Pancreas (tissue), 10 donors: ENCODE measurements at regions not wholly inside any gene's neighbourhood (a gene's known extent, or its start where the extent isn't known, plus 50 kb on each side); places are given as distances from the start of the nearest gene placed in this dataset.

Source experiments
- ATAC-seq, 4 donors: fragments of 200-7000 bp; cut with Tn5 transposase; one replicate each; pipeline versions ENCODE4 v1.8.0 to v1.9.1; 2020; ENCODE audit warnings: mild to moderate bottlenecking in 4 of 4, moderate library complexity in 4 of 4
- DNase-seq, 6 donors: peaks; one replicate each; pipeline ENCODE4 v3.0.0-alpha.2; 2020
- FAIRE-seq: peaks from 2 replicates; lab custom pipeline; 2012; peaks lifted over from hg19 to GRCh38; lab: Jason Lieb, UNC
- H3K27ac ChIP-seq, 4 donors: fragments of 200-600 bp; sonication (generic); 1 replicate in 3 of 4; 2 replicates in 1 of 4; pipeline versions ENCODE4 v1.5.0 to v1.8.0; 2020
- H3K27me3 ChIP-seq, 4 donors: fragments of 200-600 bp; one replicate each; pipeline ENCODE4 v1.8.0; 2021
- H3K36me3 ChIP-seq, 3 donors: fragments of 200-600 bp; sonication (generic) in 1 of 3; one replicate each; pipeline versions ENCODE4 v1.5.0 to v1.8.0; 2020 to 2021
- H3K4me1 ChIP-seq, 3 donors: fragments of 200-600 bp; one replicate each; pipeline ENCODE4 v1.8.0; 2021
- H3K4me3 ChIP-seq, 4 donors: fragments of 200-600 bp; sonication (generic) in 2 of 4; one replicate each; pipeline versions ENCODE4 v1.5.0 to v1.8.0; 2020 to 2021
- H3K9me3 ChIP-seq, 4 donors: fragments of 200-600 bp; one replicate each; pipeline ENCODE4 v1.8.0; 2021
- WGBS, 2 donors: extraction: QIAGEN DNeasy Blood & Tissue Kit; methylation state at CpG; one replicate each; pipeline ENCODE4 v1.1.7; 2013; 5-methylcytosine and 5-hydroxymethylcytosine counted together
- intact Hi-C, 3 donors: fragments of 100-400 bp; cut with DNase I; formaldehyde crosslinking; loops; one replicate each; pipeline versions ENCODE4 v1.11.1 to v1.14.2; 2022
- TF ChIP-seq, protein P1 (sequence below), 4 donors: fragments of 200-600 bp; sonication (generic) in 3 of 4; IDR thresholded peaks; one replicate each; pipeline versions ENCODE4 v1.5.0 to v1.8.0; 2021; ENCODE audit warnings: antibody characterized with exemption in 4 of 4
- donor health status: healthy with polysubstance abuse.
- donor health status: DM: no; HTN: no; CAD: no; lungs with moderate emphysema.
- donor health status: DM: no; HTN: no; CAD: no.
- donor health status: control.
- donor health status: control.
- donor health status: Bipolar disorder and iron deficiency.
- donor health status: DM: yes; HTN: yes; CAD: no.
- donor health status: DM: no; HTN: no; CAD: no.
- donor health status: DM: no; HTN: no; CAD: no.
- donor health status: DM: yes; HTN: yes; CAD: no.

DNA sequence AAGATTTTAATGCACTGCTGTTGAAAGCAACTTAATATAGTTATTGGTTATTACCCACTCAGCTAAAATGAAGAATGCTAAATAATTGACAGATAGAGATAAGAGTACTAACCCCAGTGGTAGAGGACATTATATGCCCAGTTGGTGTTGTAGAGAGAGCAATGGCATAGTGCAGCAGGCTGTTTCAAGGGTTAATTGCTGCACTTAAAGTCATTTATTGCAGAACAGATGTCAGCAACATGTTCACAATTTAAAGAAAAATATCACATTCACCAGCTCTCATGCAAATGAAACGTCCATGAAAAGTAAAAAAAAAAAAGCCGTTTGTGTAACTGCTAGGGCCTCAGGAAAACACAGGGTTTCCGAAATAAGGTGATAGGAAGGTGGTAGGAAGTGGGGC lies 254.6 kb downstream of the MTRR start:
- H3K36me3 ChIP-seq: no peaks in the 10 kb centered on the region
- no peaks in the 10 kb centered on the region for H3K4me1 ChIP-seq
- WGBS, 2 donors: 51 to 52% methylated on average over 3 of the region's 3 CpGs
- TF ChIP-seq, protein P1, sequence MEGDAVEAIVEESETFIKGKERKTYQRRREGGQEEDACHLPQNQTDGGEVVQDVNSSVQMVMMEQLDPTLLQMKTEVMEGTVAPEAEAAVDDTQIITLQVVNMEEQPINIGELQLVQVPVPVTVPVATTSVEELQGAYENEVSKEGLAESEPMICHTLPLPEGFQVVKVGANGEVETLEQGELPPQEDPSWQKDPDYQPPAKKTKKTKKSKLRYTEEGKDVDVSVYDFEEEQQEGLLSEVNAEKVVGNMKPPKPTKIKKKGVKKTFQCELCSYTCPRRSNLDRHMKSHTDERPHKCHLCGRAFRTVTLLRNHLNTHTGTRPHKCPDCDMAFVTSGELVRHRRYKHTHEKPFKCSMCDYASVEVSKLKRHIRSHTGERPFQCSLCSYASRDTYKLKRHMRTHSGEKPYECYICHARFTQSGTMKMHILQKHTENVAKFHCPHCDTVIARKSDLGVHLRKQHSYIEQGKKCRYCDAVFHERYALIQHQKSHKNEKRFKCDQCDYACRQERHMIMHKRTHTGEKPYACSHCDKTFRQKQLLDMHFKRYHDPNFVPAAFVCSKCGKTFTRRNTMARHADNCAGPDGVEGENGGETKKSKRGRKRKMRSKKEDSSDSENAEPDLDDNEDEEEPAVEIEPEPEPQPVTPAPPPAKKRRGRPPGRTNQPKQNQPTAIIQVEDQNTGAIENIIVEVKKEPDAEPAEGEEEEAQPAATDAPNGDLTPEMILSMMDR (IDR thresholded peaks at IDR 0.05): no peak
- no peak for DNase-seq
- H3K4me3 ChIP-seq: no peak overlapping the region
- H3K9me3 ChIP-seq: no peaks in the 10 kb centered on the region
- no peak for FAIRE-seq
- intact Hi-C loops: no loop called here
- H3K27me3 ChIP-seq: no peaks in the 10 kb centered on the region
- no peak overlapping the region for H3K27ac ChIP-seq
- ATAC-seq: no peak

DNA sequence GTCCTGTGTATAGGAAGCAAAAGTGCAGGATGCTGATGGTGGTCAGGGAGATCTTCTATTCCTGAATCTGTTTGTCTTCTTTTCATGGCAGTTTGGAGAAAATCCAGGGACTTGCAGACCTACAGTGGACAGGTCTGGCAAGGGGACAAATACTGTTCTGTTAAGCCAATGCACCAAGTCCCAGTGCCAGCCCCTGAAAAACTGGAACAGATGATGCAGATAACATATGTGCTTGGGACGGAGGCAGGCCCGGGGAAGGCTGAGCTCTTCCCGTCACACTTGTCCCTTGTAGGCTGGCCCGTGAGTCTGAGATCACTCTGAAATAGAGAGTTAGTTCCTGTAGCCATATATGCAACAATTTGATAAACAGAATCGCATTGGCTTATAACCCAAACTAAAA lies 265.7 kb downstream of the MTRR start:
- no peaks in the 10 kb centered on the region for H3K36me3 ChIP-seq
- intact Hi-C loops: no loop called here
- no peak overlapping the region for H3K27ac ChIP-seq
- ATAC-seq: no peak
- no peak for FAIRE-seq
- no peaks in the 10 kb centered on the region for H3K9me3 ChIP-seq
- H3K4me1 ChIP-seq: no peaks in the 10 kb centered on the region
- TF ChIP-seq, protein P1 (IDR thresholded peaks at IDR 0.05): no peak
- 86 to 95% methylated on average over 5 of the region's 5 CpGs for WGBS, 2 donors
- DNase-seq: no peak
- no peak overlapping the region for H3K4me3 ChIP-seq
- H3K27me3 ChIP-seq: no peaks in the 10 kb centered on the region

DNA sequence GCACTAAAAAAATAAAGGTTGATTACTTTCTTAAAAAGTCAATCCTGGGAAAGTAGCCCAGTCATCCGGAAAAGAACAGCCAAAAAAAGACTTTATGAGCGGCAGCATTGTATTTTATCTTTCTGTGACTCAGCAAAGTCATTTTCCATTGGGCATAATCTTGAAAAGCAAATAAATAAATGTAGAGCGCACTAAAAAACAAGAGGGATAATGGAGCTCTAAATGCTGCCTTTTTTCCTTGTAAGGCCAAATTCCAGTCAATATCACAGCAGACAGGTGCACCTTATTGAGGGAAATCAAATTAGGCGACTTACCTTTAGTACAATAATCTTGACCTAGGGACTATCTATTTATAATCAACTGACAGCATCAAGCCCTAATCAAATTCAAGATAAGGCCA lies 266.8 kb downstream of the MTRR start:
- peak in 1 of 4 donors; percentile 33 for ATAC-seq
- Histone ChIP-seq H3K27ac (no peak overlapping the region), H3K9me3 (no peaks in the 10 kb centered on the region), H3K27me3 (no peaks in the 10 kb centered on the region), H3K4me1 (no peaks in the 10 kb centered on the region), H3K36me3 (no peaks in the 10 kb centered on the region), H3K4me3 (no peak overlapping the region)
- FAIRE-seq: no peak
- WGBS, 2 donors: 26 to 29% methylated on average over 4 of the region's 4 CpGs
- TF ChIP-seq, protein P1 (IDR thresholded peaks at IDR 0.05): no peak
- intact Hi-C loops: no loop called here
- no peak for DNase-seq

DNA sequence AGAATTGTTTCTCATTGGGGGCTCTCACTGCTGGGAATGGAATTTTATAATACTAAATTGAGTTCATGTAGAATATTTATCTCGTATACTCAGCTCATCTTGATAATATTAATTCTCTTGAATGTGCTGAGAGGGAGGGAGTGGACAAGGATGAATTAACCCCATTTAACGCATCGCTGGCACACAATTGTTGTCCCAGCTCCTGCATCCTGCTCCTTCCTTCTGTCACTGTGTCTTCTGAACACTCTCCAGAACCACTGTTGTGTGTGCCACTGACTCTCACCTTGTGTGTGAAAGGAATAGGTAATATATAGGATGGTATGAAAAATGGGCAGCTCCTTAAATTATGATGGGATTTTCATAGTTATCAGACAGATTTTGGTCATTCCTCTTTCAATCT lies 267.3 kb downstream of the MTRR start:
- H3K4me3 ChIP-seq: no peak overlapping the region
- H3K27ac ChIP-seq: no peak overlapping the region
- no peak for ATAC-seq
- DNase-seq: no peak
- no peaks in the 10 kb centered on the region for H3K4me1 ChIP-seq
- no peak for FAIRE-seq
- H3K36me3 ChIP-seq: no peaks in the 10 kb centered on the region
- TF ChIP-seq, protein P1 (IDR thresholded peaks at IDR 0.05): no peak
- 71 to 74% methylated on average over 3 of the region's 3 CpGs for WGBS, 2 donors
- H3K9me3 ChIP-seq: no peaks in the 10 kb centered on the region
- no peaks in the 10 kb centered on the region for H3K27me3 ChIP-seq
- intact Hi-C loops: no loop called here

DNA sequence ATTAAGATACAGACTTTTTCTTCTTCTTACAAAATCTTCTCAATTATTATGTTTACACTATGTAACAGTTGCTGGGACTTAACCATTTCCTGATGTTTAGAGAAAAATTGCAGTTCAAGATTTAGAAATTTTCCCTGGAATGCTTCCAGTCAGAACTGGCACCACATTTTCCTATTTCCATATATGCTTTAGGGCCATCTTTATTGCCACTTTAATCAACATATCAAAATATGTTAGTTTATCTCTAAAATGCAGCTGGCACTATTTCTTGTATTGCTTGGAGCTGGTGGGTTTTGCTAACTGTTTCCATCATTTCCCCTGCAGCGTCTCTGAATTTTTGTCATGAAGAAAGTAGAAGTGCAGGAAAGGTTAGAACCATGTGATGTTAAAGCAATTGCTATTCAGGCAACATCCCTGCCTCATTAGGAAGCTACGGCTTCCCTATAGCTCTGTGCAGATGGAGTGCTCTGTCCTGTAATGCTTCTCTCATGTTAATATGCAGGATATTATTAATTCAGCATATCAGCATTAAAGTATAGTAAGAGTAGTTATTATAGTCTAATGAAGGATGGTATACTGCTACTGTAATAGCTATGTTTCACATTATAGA lies 269.1 kb downstream of the MTRR start:
- no peaks in the 10 kb centered on the region for H3K9me3 ChIP-seq
- no peak for FAIRE-seq
- no peaks in the 10 kb centered on the region for H3K36me3 ChIP-seq
- H3K27ac ChIP-seq: no peak overlapping the region
- intact Hi-C loops: no loop called here
- H3K27me3 ChIP-seq: no peaks in the 10 kb centered on the region
- TF ChIP-seq, protein P1 (IDR thresholded peaks at IDR 0.05): no peak
- no peak overlapping the region for H3K4me3 ChIP-seq
- no peaks in the 10 kb centered on the region for H3K4me1 ChIP-seq
- 67 to 77% methylated on average over 2 of the region's 2 CpGs for WGBS, 2 donors
- ATAC-seq: no peak
- no peak for DNase-seq
